ENCODE measurements at regions not wholly inside any gene's neighbourhood (a gene's known extent, or its start where the extent isn't known, plus 50 kb on each side); places are given as distances from the start of the nearest gene placed in this dataset.

GRCh38 chr12:78611504-78611903, 253.1 kb upstream of the SYT1 start:
- H3K79me2 ChIP-seq = no peaks in the 10 kb centered on the region
- no peak overlapping the region for H3K4me3 ChIP-seq (ENCODE audit: low read depth, low read length)
- no peaks in the 10 kb centered on the region for H3K36me3 ChIP-seq (ENCODE audit: control insufficient read depth, insufficient read depth, low read length)
- TF ChIP-seq CTCF (IDR thresholded peaks at IDR 0.05) = no peak
- H2AFZ ChIP-seq = no peak overlapping the region
- no peaks in the 10 kb centered on the region for H3K9me3 ChIP-seq (ENCODE audit: control insufficient read depth, low read length)
- H3K4me1 ChIP-seq = no peaks in the 10 kb centered on the region
- H3K9ac ChIP-seq = no peak overlapping the region
- H3K27me3 ChIP-seq (ENCODE audit: control insufficient read depth, insufficient read depth, low read length) = no peaks in the 10 kb centered on the region
- H3K27ac ChIP-seq = no peak overlapping the region
- H3K4me2 ChIP-seq (ENCODE audit: low read length) = no peak overlapping the region

- no peak overlapping the region for H2AFZ ChIP-seq
- H3K79me2 ChIP-seq = no peaks in the 10 kb centered on the region
- H3K27ac ChIP-seq = no peak overlapping the region
- H3K27me3 ChIP-seq (ENCODE audit: control insufficient read depth, insufficient read depth, low read length) = no peaks in the 10 kb centered on the region
- no peaks in the 10 kb centered on the region for H3K9me3 ChIP-seq (ENCODE audit: control insufficient read depth, low read length)
- H3K36me3 ChIP-seq (ENCODE audit: control insufficient read depth, insufficient read depth, low read length) = no peaks in the 10 kb centered on the region
- H3K4me1 ChIP-seq = no peaks in the 10 kb centered on the region
- no peak overlapping the region for H3K9ac ChIP-seq
- TF ChIP-seq CTCF (IDR thresholded peaks at IDR 0.05) = no peak
- no peak overlapping the region for H3K4me3 ChIP-seq (ENCODE audit: low read depth, low read length)
- no peak overlapping the region for H3K4me2 ChIP-seq (ENCODE audit: low read length)
These were observed 252.4 kb upstream of the SYT1 start for GRCh38 chr12:78612190-78612589.

GRCh38 chr12:78617683-78618082, 246.9 kb upstream of the SYT1 start:
- H3K9ac ChIP-seq = no peak overlapping the region
- H2AFZ ChIP-seq = no peak overlapping the region
- TF ChIP-seq CTCF (IDR thresholded peaks at IDR 0.05) = no peak
- no peak overlapping the region for H3K27ac ChIP-seq
- H3K36me3 ChIP-seq (ENCODE audit: control insufficient read depth, insufficient read depth, low read length) = no peaks in the 10 kb centered on the region
- no peaks in the 10 kb centered on the region for H3K9me3 ChIP-seq (ENCODE audit: control insufficient read depth, low read length)
- no peaks in the 10 kb centered on the region for H3K4me1 ChIP-seq
- no peak overlapping the region for H3K4me3 ChIP-seq (ENCODE audit: low read depth, low read length)
- no peaks in the 10 kb centered on the region for H3K27me3 ChIP-seq (ENCODE audit: control insufficient read depth, insufficient read depth, low read length)
- H3K4me2 ChIP-seq (ENCODE audit: low read length) = no peak overlapping the region
- no peaks in the 10 kb centered on the region for H3K79me2 ChIP-seq

- H2AFZ ChIP-seq = no peak overlapping the region
- H3K36me3 ChIP-seq (ENCODE audit: control insufficient read depth, insufficient read depth, low read length) = no peaks in the 10 kb centered on the region
- no peak for TF ChIP-seq CTCF (IDR thresholded peaks at IDR 0.05)
- H3K79me2 ChIP-seq = no peaks in the 10 kb centered on the region
- no peaks in the 10 kb centered on the region for H3K9me3 ChIP-seq (ENCODE audit: control insufficient read depth, low read length)
- H3K4me1 ChIP-seq = no peaks in the 10 kb centered on the region
- no peak overlapping the region for H3K27ac ChIP-seq
- H3K27me3 ChIP-seq (ENCODE audit: control insufficient read depth, insufficient read depth, low read length) = no peaks in the 10 kb centered on the region
- no peak overlapping the region for H3K4me2 ChIP-seq (ENCODE audit: low read length)
- no peak overlapping the region for H3K9ac ChIP-seq
- H3K4me3 ChIP-seq (ENCODE audit: low read depth, low read length) = no peak overlapping the region
These were observed 241.9 kb upstream of the SYT1 start for GRCh38 chr12:78622529-78623195.

- H3K27me3 ChIP-seq (ENCODE audit: control insufficient read depth, insufficient read depth, low read length) = no peaks in the 10 kb centered on the region
- H3K4me2 ChIP-seq (ENCODE audit: low read length) = no peak overlapping the region
- no peak overlapping the region for H3K4me3 ChIP-seq (ENCODE audit: low read depth, low read length)
- H3K4me1 ChIP-seq = no peaks in the 10 kb centered on the region
- no peak overlapping the region for H2AFZ ChIP-seq
- H3K79me2 ChIP-seq = no peaks in the 10 kb centered on the region
- no peaks in the 10 kb centered on the region for H3K36me3 ChIP-seq (ENCODE audit: control insufficient read depth, insufficient read depth, low read length)
- no peaks in the 10 kb centered on the region for H3K9me3 ChIP-seq (ENCODE audit: control insufficient read depth, low read length)
- no peak overlapping the region for H3K9ac ChIP-seq
- H3K27ac ChIP-seq = no peak overlapping the region
- no peak for TF ChIP-seq CTCF (IDR thresholded peaks at IDR 0.05)
These were observed 236.0 kb upstream of the SYT1 start for GRCh38 chr12:78628491-78629100.

Measured in parathyroid adenoma (tissue), 2 donors.